PC-3 (cell line): ENCODE measurements at regions not wholly inside any gene's neighbourhood (a gene's known extent, or its start where the extent isn't known, plus 50 kb on each side); places are given as distances from the start of the nearest gene placed in this dataset.

Source experiments
- CTCF ChIP-seq: fragments of 300-600 bp; sonication (generic); conservative IDR thresholded peaks from 2 replicates; pipeline ENCODE4 v1.5.1; 2017; ENCODE audit warnings: antibody characterized with exemption, low read depth, mild to moderate bottlenecking, low read length
- EZH2phosphoT487 ChIP-seq: fragments of 300-600 bp; sonication (generic); IDR thresholded peaks from 2 replicates; pipeline ENCODE4 v1.6.1; 2018; ENCODE audit warnings: mild to moderate bottlenecking, antibody characterized with exemption, low read length, borderline replicate concordance

- TF ChIP-seq CTCF (no peak), EZH2phosphoT487 (no peak)
Observed at GRCh38 chr5:36447776-36448175, 146.1 kb upstream of the RANBP3L start.
